HCT116 (cell line): ENCODE measurements at regions not wholly inside any gene's neighbourhood (a gene's known extent, or its start where the extent isn't known, plus 50 kb on each side); places are given as distances from the start of the nearest gene placed in this dataset.

Source experiments
- ATAC-seq: fragments of 200-7000 bp; cut with Tn5 transposase; 2 replicates; pipeline ENCODE4 v1.9.1; 2020; ENCODE audit warnings: mild to moderate bottlenecking, moderate library complexity
- BruUV-seq: library from RNA; stranded (reverse); fragments of 400-500 nt; replicated peaks from 2 replicates; lab custom pipeline; 2021; lab: Mats Ljungman, UMichigan
- CTCF ChIA-PET: fragments of 300-600 bp; sonication (Branson Sonifier 250); formaldehyde crosslinking; loops from one replicate; lab custom pipeline; 2021; ENCODE audit warnings: antibody characterized with exemption; lab: Charles Lee
- POLR2A ChIA-PET: fragments of 300-600, 350-600 bp; sonication (Branson Sonifier 250); formaldehyde crosslinking; loops from one replicate; lab custom pipeline; 2021; ENCODE audit warnings: antibody characterized with exemption; lab: Charles Lee
- RAD21 ChIA-PET, 2 experiments: fragments of 300-600 bp; sonication (Branson Sonifier 250); formaldehyde crosslinking; loops; one replicate each; lab custom pipeline; 2023; ENCODE audit warnings: low total read pairs in 2 of 2; ENCODE audit not compliant: uncharacterized antibody in 2 of 2, unreplicated experiment in 2 of 2, low non-redundant PET in 1 of 2; lab: Charles Lee
- DNase-seq: peaks from one replicate; pipeline ENCODE4 v3.0.0-alpha.2; 2010; ENCODE audit warnings: low read depth, low spot score
- H2AFZ ChIP-seq: fragments of 200-600 bp; shearing (Covaris generic), sonication (generic); 2 replicates; pipeline ENCODE4 v1.6.1; 2017; ENCODE audit warnings: low read depth, mixed run types, mixed read lengths, antibody characterized with exemption, low read length; ENCODE audit not compliant: poor library complexity, severe bottlenecking
- H3K27ac ChIP-seq: 2 replicates; pipeline ENCODE4 v1.5.1; 2012; ENCODE audit warnings: low read depth, low read length
- H3K27me3 ChIP-seq: fragments of 200-600 bp; sonication (generic); 2 replicates; pipeline ENCODE4 v1.6.1; 2016; ENCODE audit warnings: mixed run types, low read length, mixed read lengths; ENCODE audit not compliant: insufficient read depth
- H3K36me3 ChIP-seq, 2 experiments: fragments of 200-500 bp in 1 of 2; fragments of 200-600 bp in 1 of 2; sonication (Bioruptor generic) in 1 of 2; sonication (generic) in 1 of 2; 2 replicates each; pipeline versions ENCODE4 v1.5.1 to v1.6.1; 2014 to 2016; ENCODE audit warnings: low read length in 2 of 2, inconsistent platforms in 1 of 2, mixed read lengths in 1 of 2, mixed run types in 1 of 2; ENCODE audit not compliant: insufficient read depth in 2 of 2, control insufficient read depth in 1 of 2
- H3K4me1 ChIP-seq, 2 experiments: fragments of 200-600 bp in 1 of 2; sonication (generic) in 1 of 2; 2 replicates each; pipeline versions ENCODE4 v1.5.1 to v1.6.1; 2012 to 2017; ENCODE audit warnings: low read length in 2 of 2, inconsistent platforms in 1 of 2, mild to moderate bottlenecking in 1 of 2, mixed read lengths in 1 of 2, mixed run types in 1 of 2, moderate library complexity in 1 of 2; ENCODE audit not compliant: insufficient read depth in 2 of 2, control insufficient read depth in 1 of 2
- H3K4me2 ChIP-seq: fragments of 200-600 bp; sonication (generic); 2 replicates; pipeline ENCODE4 v1.6.1; 2017; ENCODE audit warnings: mixed run types, low read length, mixed read lengths
- H3K4me3 ChIP-seq, 2 experiments: fragments of 200-600 bp in 1 of 2; sonication (generic) in 1 of 2; replicated peaks in 1 of 2; 2 replicates each; pipeline ENCODE4 v1.5.1; 2011 to 2016; ENCODE audit warnings: low read length in 2 of 2, control low read depth in 1 of 2, low read depth in 1 of 2, mild to moderate bottlenecking in 1 of 2, mixed read lengths in 1 of 2, mixed run types in 1 of 2
- H3K79me2 ChIP-seq: fragments of 200-600 bp; sonication (generic); 2 replicates; pipeline ENCODE4 v1.6.1; 2017; ENCODE audit warnings: mild to moderate bottlenecking, mixed run types, low read length, moderate library complexity, mixed read lengths; ENCODE audit not compliant: insufficient read depth
- H3K9ac ChIP-seq: fragments of 200-600 bp; sonication (generic); 2 replicates; pipeline ENCODE4 v1.6.1; 2016; ENCODE audit warnings: low read length, mixed read lengths
- H3K9me2 ChIP-seq: fragments of 200-600 bp; sonication (generic), shearing (Covaris generic); 2 replicates; pipeline ENCODE4 v1.6.1; 2017; ENCODE audit warnings: mixed run types, mild to moderate bottlenecking, moderate library complexity; ENCODE audit not compliant: insufficient read depth
- H3K9me3 ChIP-seq, 2 experiments: fragments of 200-500 bp in 1 of 2; fragments of 200-600 bp in 1 of 2; sonication (Bioruptor generic) in 1 of 2; sonication (generic) in 1 of 2; 2 replicates each; pipeline ENCODE4 v1.6.1; 2014 to 2017; ENCODE audit warnings: low read length in 2 of 2, mixed read lengths in 2 of 2, inconsistent platforms in 1 of 2, low read depth in 1 of 2, mild to moderate bottlenecking in 1 of 2, mixed run types in 1 of 2, moderate library complexity in 1 of 2; ENCODE audit not compliant: control insufficient read depth in 1 of 2, insufficient read depth in 1 of 2
- H4K20me1 ChIP-seq: fragments of 200-600 bp; sonication (generic), shearing (Covaris generic); 2 replicates; pipeline ENCODE4 v1.6.1; 2017; ENCODE audit warnings: mixed run types, mild to moderate bottlenecking, moderate library complexity; ENCODE audit not compliant: insufficient read depth
- CBX3 ChIP-seq: IDR thresholded peaks from 2 replicates; pipeline ENCODE4 v1.6.1; 2012; ENCODE audit warnings: low read depth
- CEBPB ChIP-seq: IDR thresholded peaks from 2 replicates; pipeline ENCODE4 v1.6.1; 2012; ENCODE audit warnings: low read depth
- CTCF ChIP-seq, 3 experiments: fragments of 200-600 bp in 1 of 3; sonication (generic) in 1 of 3; IDR thresholded peaks in 2 of 3; conservative IDR thresholded peaks in 1 of 3; 2 replicates each; pipeline ENCODE4 v1.5.1; 2012 to 2017; ENCODE audit warnings: low read depth in 2 of 3, low read length in 2 of 3, antibody characterized with exemption in 1 of 3, borderline replicate concordance in 1 of 3, control low read depth in 1 of 3, mild to moderate bottlenecking in 1 of 3, mixed read lengths in 1 of 3, mixed run types in 1 of 3, moderate library complexity in 1 of 3; ENCODE audit not compliant: insufficient read depth in 1 of 3
- EGR1 ChIP-seq: IDR thresholded peaks from 2 replicates; pipeline ENCODE4 v1.6.1; 2012; ENCODE audit warnings: low read depth
- ELF1 ChIP-seq: IDR thresholded peaks from 2 replicates; pipeline ENCODE4 v1.6.1; 2012; ENCODE audit warnings: low read depth, borderline replicate concordance
- EZH2phosphoT487 ChIP-seq: fragments of 200-600 bp; IDR thresholded peaks from 2 replicates; pipeline ENCODE4 v1.6.1; 2018; ENCODE audit warnings: antibody characterized with exemption, borderline replicate concordance
- FOSL1 ChIP-seq: IDR thresholded peaks from 2 replicates; pipeline ENCODE4 v1.6.1; 2012; ENCODE audit warnings: low read depth
- JUND ChIP-seq: IDR thresholded peaks from 2 replicates; pipeline ENCODE4 v1.6.1; 2012
- POLR2A ChIP-seq: IDR thresholded peaks from 2 replicates; pipeline ENCODE4 v1.7.0; 2011; ENCODE audit warnings: borderline replicate concordance; ENCODE audit not compliant: insufficient read depth, insufficient read length; ENCODE audit errors: extremely low read depth
- POLR2AphosphoS5 ChIP-seq: IDR thresholded peaks from 2 replicates; pipeline ENCODE4 v1.6.1; 2011; ENCODE audit warnings: mild to moderate bottlenecking, low read depth, low read length, moderate library complexity
- RAD21 ChIP-seq: IDR thresholded peaks from 2 replicates; pipeline ENCODE4 v1.6.1; 2012; ENCODE audit warnings: low read depth, mild to moderate bottlenecking
- SIN3A ChIP-seq: IDR thresholded peaks from 2 replicates; pipeline ENCODE4 v1.6.1; 2012; ENCODE audit warnings: low read depth
- TCF7L2 ChIP-seq: IDR thresholded peaks from 2 replicates; pipeline ENCODE4 v1.7.0; 2011; ENCODE audit warnings: borderline replicate concordance, inconsistent platforms; ENCODE audit not compliant: insufficient read depth, insufficient read length; ENCODE audit errors: extremely low read depth
- YY1 ChIP-seq: IDR thresholded peaks from 2 replicates; pipeline ENCODE4 v1.6.1; 2011; ENCODE audit warnings: low read length, low read depth, moderate library complexity, mild to moderate bottlenecking; ENCODE audit not compliant: insufficient replicate concordance; ENCODE audit errors: extremely low read depth
- ZFX ChIP-seq: fragments of 450-650 bp; IDR thresholded peaks from 2 replicates; pipeline ENCODE4 v1.6.1; 2017
- ZNF274 ChIP-seq: fragments of 200-500 bp; sonication (Bioruptor generic); IDR thresholded peaks from 2 replicates; pipeline ENCODE4 v1.6.1; 2014; ENCODE audit warnings: mild to moderate bottlenecking, low read depth, low read length, inconsistent platforms
- intact Hi-C: fragments of 100-400 bp; cut with micrococcal nuclease; formaldehyde crosslinking; loops from 2 replicates; pipeline ENCODE4 v1.10.0; 2022

- H2AFZ ChIP-seq = no peak overlapping the region
- peak; percentile 31; the same call in 1 of the 2 replicates for ATAC-seq
- peak overlapping the region; percentile 77 for H3K4me2 ChIP-seq
- H3K4me1 ChIP-seq = peaks cover 13 to 22% of the 10 kb centered on the region in 2 experiments
- TF ChIP-seq SIN3A (no peak), ZNF274 (no peak), CBX3 (no peak), ELF1 (no peak), CEBPB (no peak), POLR2AphosphoS5 (no peak), ZFX (no peak), JUND (no peak), RAD21 (no peak), POLR2A (no peak)
- no peak for DNase-seq
- H4K20me1 ChIP-seq = no peaks in the 10 kb centered on the region
- ChIA-PET POLR2A (no interaction called here), CTCF (interaction anchor here (1.4 kb wide), 1 partner anchor 11 kb away, joined by 5 read pairs; no protein-coding TSS in a partner anchor), RAD21 (no interaction called here)
- intact Hi-C loops = no loop called here
- H3K79me2 ChIP-seq = no peaks in the 10 kb centered on the region
- no peaks in the 10 kb centered on the region for H3K36me3 ChIP-seq
- no TSS peak for BruUV-seq
- H3K27ac ChIP-seq = no peak overlapping the region
- no peak overlapping the region for H3K4me3 ChIP-seq
- H3K9ac ChIP-seq = no peak overlapping the region
- no peaks in the 10 kb centered on the region for H3K9me2 ChIP-seq
- H3K9me3 ChIP-seq = no peaks in the 10 kb centered on the region
- peaks cover 3% of the 10 kb centered on the region; the same call in 1 of the 2 replicates for H3K27me3 ChIP-seq
These were observed 55.5 kb downstream of the MARCHF4 start for GRCh38 chr2:216316743-216317142.

- Histone ChIP-seq H3K9ac (peak overlapping the region; percentile 34), H3K79me2 (no peaks in the 10 kb centered on the region), H3K4me1 (peaks cover 13 to 22% of the 10 kb centered on the region in 2 experiments), H3K4me2 (peak overlapping the region; percentile 77), H3K27ac (no peak overlapping the region; the same call in 1 of the 2 replicates), H3K4me3 (peak overlapping the region; percentile 23 to 45), H4K20me1 (no peaks in the 10 kb centered on the region), H2AFZ (peak overlapping the region; percentile 93), H3K36me3 (no peaks in the 10 kb centered on the region), H3K9me2 (no peaks in the 10 kb centered on the region), H3K27me3 (peaks cover 1% of the 10 kb centered on the region; the same call in 1 of the 2 replicates), H3K9me3 (no peaks in the 10 kb centered on the region)
- BruUV-seq = no TSS peak
- peak; percentile 71 for DNase-seq
- peak; percentile 96 for ATAC-seq
- CTCF ChIA-PET = interaction anchor here (1.4 kb wide), 1 partner anchor 12 kb away, joined by 5 read pairs; no protein-coding TSS in a partner anchor
- POLR2A ChIA-PET = no interaction called here
- intact Hi-C loops = no loop called here
- RAD21 ChIA-PET = no interaction called here
- TF ChIP-seq YY1 (no peak), TCF7L2 (no peak), ZNF274 (no peak), CTCF (IDR thresholded peaks at IDR 0.05 in 2 of 3, conservative IDR thresholded peaks at IDR 0.05 in 1 of 3; ENCODE audit: borderline replicate concordance in 1 of 3, insufficient read depth in 1 of 3, low read depth in 2 of 3, low read length in 2 of 3) (no peak), JUND (peak; percentile 73), RAD21 (no peak), EGR1 (no peak), CEBPB (no peak), EZH2phosphoT487 (no peak), FOSL1 (peak; percentile 87)
These were observed 56.3 kb downstream of the MARCHF4 start for GRCh38 chr2:216315802-216316603.
